ENCODE measurements at regions not wholly inside any gene's neighbourhood (a gene's known extent, or its start where the extent isn't known, plus 50 kb on each side); places are given as distances from the start of the nearest gene placed in this dataset.

- no peaks in the 10 kb centered on the region for H3K36me3 Mint-ChIP-seq (ENCODE audit: unreplicated experiment)
- H3K27me3 Mint-ChIP-seq (ENCODE audit: unreplicated experiment): peaks cover 17% of the 10 kb centered on the region
- H3K4me3 Mint-ChIP-seq (ENCODE audit: unreplicated experiment): no peak overlapping the region
- no peak overlapping the region for H3K27ac Mint-ChIP-seq (ENCODE audit: unreplicated experiment)
- TF ChIP-seq CTCF (IDR thresholded peaks at IDR 0.05): no peak
- DNase-seq (ENCODE audit: extremely low spot score, unreplicated experiment): no peak
- H3K4me1 Mint-ChIP-seq (ENCODE audit: unreplicated experiment): no peaks in the 10 kb centered on the region
- peaks cover 6% of the 10 kb centered on the region for H3K9me3 Mint-ChIP-seq (ENCODE audit: unreplicated experiment)
These were observed 84.9 kb upstream of the CEP78 start for GRCh38 chr9:78150983-78151356.

GRCh38 chr9:78150312-78150982 is 85.4 kb upstream of the CEP78 start:
- Mint-ChIP-seq H3K36me3 (ENCODE audit: unreplicated experiment) (no peaks in the 10 kb centered on the region), H3K4me3 (ENCODE audit: unreplicated experiment) (no peak overlapping the region), H3K4me1 (ENCODE audit: unreplicated experiment) (no peaks in the 10 kb centered on the region), H3K9me3 (ENCODE audit: unreplicated experiment) (peaks cover 6% of the 10 kb centered on the region), H3K27me3 (ENCODE audit: unreplicated experiment) (peaks cover 14% of the 10 kb centered on the region), H3K27ac (ENCODE audit: unreplicated experiment) (no peak overlapping the region)
- no peak for DNase-seq (ENCODE audit: extremely low spot score, unreplicated experiment)
- no peak for TF ChIP-seq CTCF (IDR thresholded peaks at IDR 0.05)

DNA sequence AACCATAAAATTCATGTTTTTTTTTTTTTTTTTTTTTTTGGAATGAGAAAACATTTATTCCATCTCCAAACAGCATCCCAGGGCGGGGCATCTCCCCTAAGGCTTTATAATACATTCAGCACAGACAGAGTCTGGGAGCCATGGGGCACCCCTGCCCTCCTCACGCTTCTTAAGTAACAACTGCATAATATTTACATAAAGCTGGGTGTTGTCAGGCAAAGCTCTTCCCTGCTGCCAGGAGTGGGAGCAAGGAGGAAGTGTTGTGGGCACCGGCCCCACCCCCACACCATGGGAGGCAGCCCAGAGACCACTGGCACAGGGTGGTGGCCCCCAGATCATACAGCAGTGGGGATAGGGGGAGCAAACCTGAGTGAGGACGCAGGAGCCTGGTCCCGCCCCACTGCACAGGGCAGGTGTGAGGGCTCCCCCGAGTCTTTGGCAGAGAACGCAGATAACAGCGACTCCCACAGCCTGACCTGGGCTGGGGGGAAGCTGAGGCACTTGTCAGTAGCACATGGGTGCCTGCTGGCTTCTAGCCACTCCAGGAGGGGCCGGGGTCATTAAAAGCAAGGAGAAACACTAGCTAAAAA is 86.1 kb upstream of the CEP78 start:
- H3K36me3 Mint-ChIP-seq (ENCODE audit: unreplicated experiment): no peaks in the 10 kb centered on the region
- no peak overlapping the region for H3K27ac Mint-ChIP-seq (ENCODE audit: unreplicated experiment)
- no peak for TF ChIP-seq CTCF (IDR thresholded peaks at IDR 0.05)
- H3K4me3 Mint-ChIP-seq (ENCODE audit: unreplicated experiment): no peak overlapping the region
- no peak for DNase-seq (ENCODE audit: extremely low spot score, unreplicated experiment)
- H3K27me3 Mint-ChIP-seq (ENCODE audit: unreplicated experiment): peaks cover 10% of the 10 kb centered on the region
- H3K9me3 Mint-ChIP-seq (ENCODE audit: unreplicated experiment): peaks cover 6% of the 10 kb centered on the region
- H3K4me1 Mint-ChIP-seq (ENCODE audit: unreplicated experiment): no peaks in the 10 kb centered on the region

GRCh38 chr9:78146241-78146640 is 89.6 kb upstream of the CEP78 start:
- Mint-ChIP-seq H3K36me3 (ENCODE audit: unreplicated experiment) (no peaks in the 10 kb centered on the region), H3K4me1 (ENCODE audit: unreplicated experiment) (no peaks in the 10 kb centered on the region), H3K27ac (ENCODE audit: unreplicated experiment) (no peak overlapping the region), H3K4me3 (ENCODE audit: unreplicated experiment) (no peak overlapping the region), H3K9me3 (ENCODE audit: unreplicated experiment) (peaks cover 14% of the 10 kb centered on the region), H3K27me3 (ENCODE audit: unreplicated experiment) (no peaks in the 10 kb centered on the region)
- DNase-seq (ENCODE audit: extremely low spot score, unreplicated experiment): no peak
- no peak for TF ChIP-seq CTCF (IDR thresholded peaks at IDR 0.05)

DNA sequence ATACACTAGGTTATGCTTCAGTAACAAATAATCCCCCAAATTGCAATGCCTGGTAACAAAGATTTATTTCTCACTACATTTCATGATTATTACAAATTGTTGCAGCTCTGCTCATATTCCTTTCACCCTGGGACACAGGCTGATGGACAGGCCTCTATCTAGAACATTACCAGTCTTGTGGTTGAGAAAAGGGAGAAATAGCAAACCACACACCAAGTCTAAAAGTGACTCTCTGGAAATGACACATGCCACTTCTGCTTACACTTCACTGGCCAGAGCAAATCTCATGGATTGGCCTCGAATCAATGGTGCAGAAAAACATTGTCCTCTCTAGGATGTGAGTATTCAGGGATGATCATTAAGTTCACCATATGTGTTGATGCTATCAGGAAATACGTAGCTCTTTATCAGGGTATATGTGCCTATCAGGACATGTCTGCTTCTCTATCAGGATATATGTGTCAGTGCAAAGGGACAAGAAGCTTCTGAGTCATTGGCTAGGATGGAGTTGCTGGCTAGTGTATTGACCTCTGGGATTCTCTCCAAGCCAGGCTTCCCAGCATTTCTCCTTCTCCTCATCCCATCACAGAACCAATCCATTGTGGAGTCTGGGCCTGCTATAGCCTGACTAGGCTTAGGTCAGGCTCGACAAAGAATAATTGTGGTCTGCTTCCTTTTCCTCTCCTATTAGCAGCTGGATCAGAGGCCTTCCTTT is 91.1 kb upstream of the CEP78 start:
- peaks cover 17% of the 10 kb centered on the region for H3K9me3 Mint-ChIP-seq (ENCODE audit: unreplicated experiment)
- no peaks in the 10 kb centered on the region for H3K36me3 Mint-ChIP-seq (ENCODE audit: unreplicated experiment)
- no peak for DNase-seq (ENCODE audit: extremely low spot score, unreplicated experiment)
- no peaks in the 10 kb centered on the region for H3K27me3 Mint-ChIP-seq (ENCODE audit: unreplicated experiment)
- no peaks in the 10 kb centered on the region for H3K4me1 Mint-ChIP-seq (ENCODE audit: unreplicated experiment)
- TF ChIP-seq CTCF (IDR thresholded peaks at IDR 0.05): no peak
- H3K4me3 Mint-ChIP-seq (ENCODE audit: unreplicated experiment): no peak overlapping the region
- no peak overlapping the region for H3K27ac Mint-ChIP-seq (ENCODE audit: unreplicated experiment)
